GM23248 (cell line): ENCODE measurements at regions not wholly inside any gene's neighbourhood (a gene's known extent, or its start where the extent isn't known, plus 50 kb on each side); places are given as distances from the start of the nearest gene placed in this dataset.
A peak's percentile ranks its signal among the peaks of the same experiment; 100 is the strongest.

ENCODE experiments used
- DNase-seq: peaks from one replicate; pipeline ENCODE4 v3.0.0-alpha.2; 2015
- H2AFZ ChIP-seq: fragments of 200-600 bp; sonication (generic); 2 replicates; pipeline ENCODE4 v1.6.1; 2016; ENCODE audit warnings: antibody characterized with exemption
- H3F3A ChIP-seq: fragments of 200-600 bp; sonication (generic); 2 replicates; pipeline ENCODE4 v1.6.1; 2016; ENCODE audit warnings: mild to moderate bottlenecking, antibody characterized with exemption, mixed run types; ENCODE audit not compliant: insufficient read depth
- H3K27ac ChIP-seq: fragments of 200-600 bp; sonication (generic); 2 replicates; pipeline ENCODE4 v1.5.1; 2016; ENCODE audit warnings: mild to moderate bottlenecking
- H3K27me3 ChIP-seq: fragments of 200-600 bp; sonication (generic); replicated peaks from 2 replicates; pipeline ENCODE4 v1.6.1; 2016; ENCODE audit warnings: mild to moderate bottlenecking; ENCODE audit not compliant: insufficient read depth
- H3K36me3 ChIP-seq: fragments of 200-600 bp; sonication (generic); 2 replicates; pipeline ENCODE4 v1.6.1; 2016; ENCODE audit warnings: low read depth, mild to moderate bottlenecking
- H3K4me1 ChIP-seq: fragments of 200-600 bp; sonication (generic); 2 replicates; pipeline ENCODE4 v1.6.1; 2016; ENCODE audit warnings: mild to moderate bottlenecking; ENCODE audit not compliant: insufficient read depth
- H3K4me2 ChIP-seq: fragments of 200-600 bp; sonication (generic); one replicate; pipeline ENCODE4 v1.6.1; 2016; ENCODE audit warnings: mild to moderate bottlenecking; ENCODE audit not compliant: unreplicated experiment
- H3K4me3 ChIP-seq: fragments of 200-600 bp; sonication (generic); 2 replicates; pipeline ENCODE4 v1.5.1; 2016; ENCODE audit warnings: mild to moderate bottlenecking
- H3K79me2 ChIP-seq: fragments of 200-600 bp; sonication (generic); 2 replicates; pipeline ENCODE4 v1.6.1; 2016; ENCODE audit warnings: mild to moderate bottlenecking; ENCODE audit not compliant: insufficient read depth
- H3K9ac ChIP-seq: fragments of 200-600 bp; sonication (generic); 2 replicates; pipeline ENCODE4 v1.6.1; 2016; ENCODE audit warnings: mild to moderate bottlenecking
- H3K9me2 ChIP-seq: fragments of 200-600 bp; sonication (generic); 2 replicates; pipeline ENCODE4 v1.6.1; 2016; ENCODE audit warnings: mixed run types, mild to moderate bottlenecking, moderate library complexity; ENCODE audit not compliant: insufficient read depth
- H3K9me3 ChIP-seq: fragments of 200-600 bp; sonication (generic); one replicate; pipeline ENCODE4 v1.6.1; 2017; ENCODE audit warnings: low read depth
- H4K20me1 ChIP-seq: fragments of 200-600 bp; sonication (generic); 2 replicates; pipeline ENCODE4 v1.6.0; 2016; ENCODE audit not compliant: insufficient read depth
- EZH2 ChIP-seq: fragments of 200-600 bp; sonication (generic); IDR thresholded peaks from 2 replicates; pipeline ENCODE4 v1.6.1; 2018; ENCODE audit warnings: antibody characterized with exemption, mild to moderate bottlenecking; ENCODE audit not compliant: insufficient read depth, poor library complexity, severe bottlenecking
- EZH2phosphoT487 ChIP-seq: fragments of 200-600 bp; sonication (generic); IDR thresholded peaks from 2 replicates; pipeline ENCODE4 v1.6.1; 2018; ENCODE audit warnings: antibody characterized with exemption, moderate library complexity, mild to moderate bottlenecking, low read depth; ENCODE audit not compliant: insufficient read depth
- WGBS, 2 experiments: methylation state at CpG; one replicate each; pipeline ENCODE4 v1.1.6; 2015 to 2017; ENCODE audit warnings: low lambda C conversion rate in 2 of 2, low coverage in 1 of 2; ENCODE audit errors: missing lambda C conversion rate in 2 of 2; 5-methylcytosine and 5-hydroxymethylcytosine counted together
- in situ Hi-C: fragments of 300-500 bp; cut with MboI; formaldehyde crosslinking; loops from 2 replicates; pipeline ENCODE4 v1.15.0; 2020

- H3K79me2 ChIP-seq: no peaks in the 10 kb centered on the region
- no peaks in the 10 kb centered on the region for H3K9me2 ChIP-seq
- H3F3A ChIP-seq: peaks cover 9% of the 10 kb centered on the region; the same call in 1 of the 2 replicates
- peaks cover 32% of the 10 kb centered on the region for H3K4me1 ChIP-seq
- H3K27me3 ChIP-seq: no peaks in the 10 kb centered on the region
- peak overlapping the region; percentile 27 for H3K27ac ChIP-seq
- H4K20me1 ChIP-seq: no peaks in the 10 kb centered on the region
- H3K4me2 ChIP-seq: peak overlapping the region; percentile 45
- peak; percentile 68 for DNase-seq
- H3K4me3 ChIP-seq: no peak overlapping the region
- no peaks in the 10 kb centered on the region for H3K36me3 ChIP-seq
- H2AFZ ChIP-seq: 0 out of 2 replicates have a peak overlapping the region, but pooled peaks have one; percentile 3
- in situ Hi-C loops: loop anchor here (25.0 kb wide), 1 partner anchor 661 kb away; no protein-coding TSS in a partner anchor
- TF ChIP-seq EZH2 (no peak), EZH2phosphoT487 (no peak)
- H3K9me3 ChIP-seq: no peaks in the 10 kb centered on the region
- H3K9ac ChIP-seq: peak overlapping the region; percentile 31
- 19 to 29% methylated on average over 5 of the region's 5 CpGs for WGBS, 2 experiments
These were observed 224.7 kb upstream of the PHYHIPL start for GRCh38 chr10:58951746-58952145.

GRCh38 chr10:58952162-58952601 is 224.3 kb upstream of the PHYHIPL start:
- Histone ChIP-seq H3F3A (peaks cover 10% of the 10 kb centered on the region; the same call in 1 of the 2 replicates), H3K4me1 (peaks cover 36% of the 10 kb centered on the region), H4K20me1 (no peaks in the 10 kb centered on the region), H3K79me2 (no peaks in the 10 kb centered on the region), H3K9me2 (no peaks in the 10 kb centered on the region), H2AFZ (peak overlapping the region; percentile 30; the same call in 1 of the 2 replicates), H3K27ac (peak overlapping the region; percentile 5), H3K9ac (peak overlapping the region; percentile 31), H3K4me2 (peak overlapping the region; percentile 45), H3K4me3 (peak overlapping the region; percentile 33; the same call in 1 of the 2 replicates), H3K27me3 (no peaks in the 10 kb centered on the region), H3K36me3 (no peaks in the 10 kb centered on the region), H3K9me3 (no peaks in the 10 kb centered on the region)
- 14 to 16% methylated on average over 5 of the region's 5 CpGs for WGBS, 2 experiments
- DNase-seq: peak; percentile 58
- in situ Hi-C loops: loop anchor here (25.0 kb wide), 1 partner anchor 660 kb away; no protein-coding TSS in a partner anchor
- TF ChIP-seq EZH2phosphoT487 (no peak), EZH2 (no peak)

- H3K9me2 ChIP-seq: no peaks in the 10 kb centered on the region
- no peaks in the 10 kb centered on the region for H4K20me1 ChIP-seq
- TF ChIP-seq EZH2phosphoT487: no peak
- no peak for TF ChIP-seq EZH2
- 0% methylated on average over 3 of the region's 3 CpGs for WGBS, 2 experiments
- H3K9ac ChIP-seq: peak overlapping the region; percentile 31
- H3K4me2 ChIP-seq: peak overlapping the region; percentile 45
- H3K27ac ChIP-seq: peak overlapping the region; percentile 5; the same call in 1 of the 2 replicates
- peak overlapping the region; percentile 33; the same call in 1 of the 2 replicates for H3K4me3 ChIP-seq
- H3K36me3 ChIP-seq: no peaks in the 10 kb centered on the region
- H3K79me2 ChIP-seq: no peaks in the 10 kb centered on the region
- peaks cover 38% of the 10 kb centered on the region for H3K4me1 ChIP-seq
- H3F3A ChIP-seq: peaks cover 10% of the 10 kb centered on the region; the same call in 1 of the 2 replicates
- no peaks in the 10 kb centered on the region for H3K9me3 ChIP-seq
- H3K27me3 ChIP-seq: no peaks in the 10 kb centered on the region
- in situ Hi-C loops: loop anchor here (25.0 kb wide), 1 partner anchor 659 kb away; no protein-coding TSS in a partner anchor
- peak; percentile 61 for DNase-seq
- peak overlapping the region; percentile 30; the same call in 1 of the 2 replicates for H2AFZ ChIP-seq
These were observed 223.5 kb upstream of the PHYHIPL start for GRCh38 chr10:58952747-58953466.

GRCh38 chr10:58954178-58954577 is 222.3 kb upstream of the PHYHIPL start:
- no peaks in the 10 kb centered on the region for H3K9me2 ChIP-seq
- H2AFZ ChIP-seq: no peak overlapping the region
- H3K9me3 ChIP-seq: no peaks in the 10 kb centered on the region
- H3F3A ChIP-seq: peaks cover 10% of the 10 kb centered on the region; the same call in 1 of the 2 replicates
- no peak overlapping the region for H3K4me2 ChIP-seq
- no peaks in the 10 kb centered on the region for H3K27me3 ChIP-seq
- peaks cover 38% of the 10 kb centered on the region for H3K4me1 ChIP-seq
- H3K4me3 ChIP-seq: no peak overlapping the region
- no peak for DNase-seq
- H3K79me2 ChIP-seq: no peaks in the 10 kb centered on the region
- in situ Hi-C loops: loop anchor here (25.0 kb wide), 1 partner anchor 658 kb away; no protein-coding TSS in a partner anchor
- WGBS, 2 experiments: 80 to 81% methylated on average over 2 of the region's 2 CpGs
- H3K27ac ChIP-seq: no peak overlapping the region
- no peak overlapping the region for H3K9ac ChIP-seq
- no peaks in the 10 kb centered on the region for H4K20me1 ChIP-seq
- TF ChIP-seq EZH2phosphoT487 (no peak), EZH2 (no peak)
- no peaks in the 10 kb centered on the region for H3K36me3 ChIP-seq
